ENCODE measurements at regions not wholly inside any gene's neighbourhood (a gene's known extent, or its start where the extent isn't known, plus 50 kb on each side); places are given as distances from the start of the nearest gene placed in this dataset.

DNA sequence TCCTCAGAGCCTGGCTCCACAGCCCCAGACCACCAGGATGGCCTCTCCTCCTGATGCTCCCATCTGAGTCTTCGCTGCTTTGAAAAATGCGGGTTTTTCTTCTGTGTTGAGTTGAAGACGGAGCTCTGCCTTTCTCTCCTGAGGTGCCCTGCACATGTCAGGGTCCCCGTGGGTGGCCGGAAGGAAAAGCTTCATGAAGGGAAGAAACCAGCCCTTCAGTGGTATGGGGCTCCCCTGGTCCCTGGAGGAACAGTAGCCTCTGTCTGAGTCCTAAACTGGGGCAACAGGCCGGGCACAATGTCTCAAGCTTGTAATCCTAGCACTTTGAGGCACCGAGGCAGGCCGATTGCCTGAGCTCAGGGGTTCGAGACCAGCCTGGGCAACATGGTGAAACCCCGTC is 54.7 kb upstream of the CAB39 start:
- TF ChIP-seq POLR2A (IDR thresholded peaks at IDR 0.05): no peak
- no peak for TF ChIP-seq CTCF (IDR thresholded peaks at IDR 0.05)

Data from stomach (tissue), 4 donors.